Osteoblast (primary cell): ENCODE measurements at regions not wholly inside any gene's neighbourhood (a gene's known extent, or its start where the extent isn't known, plus 50 kb on each side); places are given as distances from the start of the nearest gene placed in this dataset.
A peak's percentile ranks its signal among the peaks of the same experiment; 100 is the strongest.

Experiments
- DNase-seq: peaks from one replicate; pipeline ENCODE4 v3.0.0; 2011; ENCODE audit warnings: low spot score, mixed read lengths; ENCODE audit not compliant: insufficient read length; ENCODE audit errors: missing footprints
- H2AFZ ChIP-seq: 2 replicates; pipeline ENCODE4 v1.6.0; 2011; ENCODE audit warnings: mild to moderate bottlenecking, low read length
- H3K27ac ChIP-seq: 2 replicates; pipeline ENCODE4 v1.5.1; 2011; ENCODE audit warnings: mild to moderate bottlenecking, low read depth, low read length, moderate library complexity
- H3K27me3 ChIP-seq: 2 replicates; pipeline ENCODE4 v1.6.0; 2012; ENCODE audit warnings: mild to moderate bottlenecking, control low read depth, inconsistent platforms, low read length, moderate library complexity; ENCODE audit not compliant: insufficient read depth
- H3K36me3 ChIP-seq: 2 replicates; pipeline ENCODE4 v1.5.1; 2011; ENCODE audit warnings: mild to moderate bottlenecking, low read length, control low read depth, moderate library complexity; ENCODE audit not compliant: insufficient read depth
- H3K4me1 ChIP-seq: 2 replicates; pipeline ENCODE4 v1.5.1; 2011; ENCODE audit warnings: mild to moderate bottlenecking, low read length, control low read depth, moderate library complexity; ENCODE audit not compliant: insufficient read depth
- H3K4me2 ChIP-seq: 2 replicates; pipeline ENCODE4 v1.6.0; 2011; ENCODE audit warnings: mild to moderate bottlenecking, low read length; ENCODE audit not compliant: insufficient read depth
- H3K4me3 ChIP-seq: fragments of 200-600 bp; sonication (generic); 3 replicates; pipeline ENCODE4 v1.5.1; 2012; ENCODE audit warnings: mild to moderate bottlenecking, low read length, inconsistent platforms; ENCODE audit not compliant: insufficient read depth
- H3K79me2 ChIP-seq: 2 replicates; pipeline ENCODE4 v1.6.0; 2012; ENCODE audit warnings: mild to moderate bottlenecking, low read length, control low read depth, inconsistent platforms; ENCODE audit not compliant: insufficient read depth
- H3K9me3 ChIP-seq: 2 replicates; pipeline ENCODE4 v1.5.1; 2011; ENCODE audit warnings: low read depth, low read length, control low read depth
- H4K20me1 ChIP-seq: 2 replicates; pipeline ENCODE4 v1.6.0; 2012; ENCODE audit warnings: mild to moderate bottlenecking, low read length, control low read depth; ENCODE audit not compliant: insufficient read depth
- CTCF ChIP-seq: IDR thresholded peaks from 2 replicates; pipeline ENCODE4 v1.5.1; 2011; ENCODE audit warnings: mild to moderate bottlenecking, low read depth, low read length, moderate library complexity; ENCODE audit errors: extremely low read depth

GRCh38 chr6:95249175-95249574, 328.2 kb upstream of the MANEA start:
- Histone ChIP-seq H2AFZ (no peak overlapping the region), H3K27ac (no peak overlapping the region), H3K79me2 (no peaks in the 10 kb centered on the region), H3K9me3 (no peaks in the 10 kb centered on the region), H3K4me3 (no peak overlapping the region), H3K4me2 (no peak overlapping the region), H3K4me1 (no peaks in the 10 kb centered on the region), H3K36me3 (no peaks in the 10 kb centered on the region), H3K27me3 (no peaks in the 10 kb centered on the region), H4K20me1 (no peaks in the 10 kb centered on the region)
- no peak for TF ChIP-seq CTCF
- no peak for DNase-seq

GRCh38 chr6:95249661-95250060, 327.7 kb upstream of the MANEA start:
- Histone ChIP-seq H3K36me3 (no peaks in the 10 kb centered on the region), H3K27me3 (no peaks in the 10 kb centered on the region), H3K4me1 (no peaks in the 10 kb centered on the region), H4K20me1 (no peaks in the 10 kb centered on the region), H3K9me3 (no peaks in the 10 kb centered on the region), H3K79me2 (no peaks in the 10 kb centered on the region), H3K4me3 (no peak overlapping the region), H3K27ac (no peak overlapping the region), H2AFZ (no peak overlapping the region), H3K4me2 (no peak overlapping the region)
- TF ChIP-seq CTCF, result no peak
- no peak for DNase-seq

GRCh38 chr6:95263840-95264239, 313.5 kb upstream of the MANEA start:
- Histone ChIP-seq H4K20me1 (no peaks in the 10 kb centered on the region), H3K4me3 (no peak overlapping the region), H3K9me3 (peaks cover 5% of the 10 kb centered on the region), H3K27me3 (no peaks in the 10 kb centered on the region), H3K79me2 (no peaks in the 10 kb centered on the region), H2AFZ (no peak overlapping the region), H3K4me1 (no peaks in the 10 kb centered on the region), H3K27ac (no peak overlapping the region), H3K4me2 (no peak overlapping the region), H3K36me3 (no peaks in the 10 kb centered on the region)
- TF ChIP-seq CTCF, result no peak
- DNase-seq, result no peak

GRCh38 chr6:95266537-95267258, 310.6 kb upstream of the MANEA start:
- no peaks in the 10 kb centered on the region for H3K4me1 ChIP-seq
- no peaks in the 10 kb centered on the region for H3K36me3 ChIP-seq
- no peak overlapping the region for H3K4me2 ChIP-seq
- H3K4me3 ChIP-seq, result no peak overlapping the region
- peaks cover 1% of the 10 kb centered on the region for H3K9me3 ChIP-seq
- no peak overlapping the region for H2AFZ ChIP-seq
- H3K27me3 ChIP-seq, result no peaks in the 10 kb centered on the region
- no peak for TF ChIP-seq CTCF
- peak; percentile 39 for DNase-seq
- no peaks in the 10 kb centered on the region for H4K20me1 ChIP-seq
- H3K27ac ChIP-seq, result no peak overlapping the region
- no peaks in the 10 kb centered on the region for H3K79me2 ChIP-seq
